Heart left ventricle (tissue), 16 donors: ENCODE measurements at regions not wholly inside any gene's neighbourhood (a gene's known extent, or its start where the extent isn't known, plus 50 kb on each side); places are given as distances from the start of the nearest gene placed in this dataset.

ENCODE experiments used
- ATAC-seq, 4 donors: fragments of 200-7000 bp; cut with Tn5 transposase; one replicate each; pipeline ENCODE4 v1.9.1; 2020 to 2022; ENCODE audit warnings: moderate library complexity in 4 of 4, mild to moderate bottlenecking in 3 of 4, moderate number of reproducible peaks in 1 of 4
- DNase-seq, 5 donors: peaks; one replicate each; pipeline ENCODE4 v3.0.0-alpha.2; 2020
- H3K27ac ChIP-seq, 12 donors: fragments of 200-600 bp; sonication (generic) in 4 of 12; one replicate each; pipeline versions ENCODE4 v1.5.0 to v1.8.0; 2016 to 2022; ENCODE audit warnings: mild to moderate bottlenecking in 2 of 12
- H3K27me3 ChIP-seq, 9 donors: fragments of 200-600 bp; sonication (generic) in 2 of 9; one replicate each; pipeline versions ENCODE4 v1.5.1 to v1.8.0; 2016 to 2022; ENCODE audit warnings: mild to moderate bottlenecking in 3 of 9
- H3K36me3 ChIP-seq, 9 donors: fragments of 200-600 bp; sonication (generic) in 2 of 9; one replicate each; pipeline versions ENCODE4 v1.5.0 to v1.8.0; 2018 to 2022; ENCODE audit warnings: mild to moderate bottlenecking in 2 of 9
- H3K4me1 ChIP-seq, 12 donors: fragments of 200-600 bp; sonication (generic) in 4 of 12; one replicate each; pipeline versions ENCODE4 v1.5.0 to v1.8.0; 2016 to 2022; ENCODE audit warnings: mild to moderate bottlenecking in 3 of 12
- H3K4me3 ChIP-seq, 12 donors: fragments of 200-600 bp; sonication (generic) in 4 of 12; one replicate each; pipeline versions ENCODE4 v1.5.0 to v1.8.0; 2017 to 2022; ENCODE audit warnings: mild to moderate bottlenecking in 9 of 12, moderate library complexity in 4 of 12
- H3K9me3 ChIP-seq, 12 donors: fragments of 200-600 bp; sonication (generic) in 4 of 12; one replicate each; pipeline versions ENCODE4 v1.5.0 to v1.8.0; 2016 to 2022; ENCODE audit warnings: mild to moderate bottlenecking in 1 of 12
- POLR2A ChIP-seq, 2 donors: fragments of 450-650 bp; IDR thresholded peaks; one replicate each; pipeline ENCODE4 v1.6.1; 2017; ENCODE audit warnings: antibody characterized with exemption in 2 of 2, mild to moderate bottlenecking in 2 of 2, moderate library complexity in 2 of 2
- WGBS, 4 donors: extraction: QIAGEN DNeasy Blood & Tissue Kit in 2 of 4; methylation state at CpG; one replicate each; pipeline versions ENCODE4 v1.1.5 to v1.1.7; 2013 to 2018; 5-methylcytosine and 5-hydroxymethylcytosine counted together
- intact Hi-C, 10 donors: fragments of 100-400 bp; cut with DNase I; formaldehyde crosslinking; loops; one replicate each; pipeline versions ENCODE4 v1.11.1 to v1.14.2; 2022
- TF ChIP-seq, protein P1 (sequence below), 12 donors: fragments of 200-600 bp; sonication (generic) in 4 of 12; IDR thresholded peaks; one replicate each; pipeline versions ENCODE4 v1.5.0 to v1.8.0; 2018 to 2022; ENCODE audit warnings: antibody characterized with exemption in 12 of 12, mild to moderate bottlenecking in 5 of 12
- donor health status: ischemic (EF 13 %, LVEDD 7.1; RV severe dilation, severe dysfunction).
- donor health status: healthy with polysubstance abuse.
- donor health status: DM: no; HTN: yes; CAD: no.
- donor health status: DM: no; HTN: no; CAD: no.
- donor health status: ischemic (EF 25% LVEDD 6.9; RV normal size, moderate dysfunction).
- donor health status: ischemic (EF 25% LVEDD 5.7; RV mildly dilated, moderate dysfunction).
- donor health status: healthy.
- donor health status: DM: yes; HTN: yes; CAD: no.
- donor health status: ischemic (EF 35%, LVEDD 5.7; RV mildly dilated, moderate dysfunction).
- donor health status: nonischemic (EF 11% LVEDD 7.7; RV severe dilation, severe dysfunction).
- donor health status: DM: yes; HTN: yes; CAD: no.
- donor health status: PGD.
- donor health status: ischemic (EF 29% LVEDD 5.4; RV normal size, mild dysfunction).
- donor health status: nonischemic (EF 23%, LVEDD 6.1; RV moderate dilation, normal function).

- TF ChIP-seq, protein P1, sequence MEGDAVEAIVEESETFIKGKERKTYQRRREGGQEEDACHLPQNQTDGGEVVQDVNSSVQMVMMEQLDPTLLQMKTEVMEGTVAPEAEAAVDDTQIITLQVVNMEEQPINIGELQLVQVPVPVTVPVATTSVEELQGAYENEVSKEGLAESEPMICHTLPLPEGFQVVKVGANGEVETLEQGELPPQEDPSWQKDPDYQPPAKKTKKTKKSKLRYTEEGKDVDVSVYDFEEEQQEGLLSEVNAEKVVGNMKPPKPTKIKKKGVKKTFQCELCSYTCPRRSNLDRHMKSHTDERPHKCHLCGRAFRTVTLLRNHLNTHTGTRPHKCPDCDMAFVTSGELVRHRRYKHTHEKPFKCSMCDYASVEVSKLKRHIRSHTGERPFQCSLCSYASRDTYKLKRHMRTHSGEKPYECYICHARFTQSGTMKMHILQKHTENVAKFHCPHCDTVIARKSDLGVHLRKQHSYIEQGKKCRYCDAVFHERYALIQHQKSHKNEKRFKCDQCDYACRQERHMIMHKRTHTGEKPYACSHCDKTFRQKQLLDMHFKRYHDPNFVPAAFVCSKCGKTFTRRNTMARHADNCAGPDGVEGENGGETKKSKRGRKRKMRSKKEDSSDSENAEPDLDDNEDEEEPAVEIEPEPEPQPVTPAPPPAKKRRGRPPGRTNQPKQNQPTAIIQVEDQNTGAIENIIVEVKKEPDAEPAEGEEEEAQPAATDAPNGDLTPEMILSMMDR (IDR thresholded peaks at IDR 0.05): no peak
- TF ChIP-seq POLR2A (IDR thresholded peaks at IDR 0.05): no peak
- no peaks in the 10 kb centered on the region for H3K36me3 ChIP-seq
- no peaks in the 10 kb centered on the region for H3K27me3 ChIP-seq
- DNase-seq: no peak
- H3K27ac ChIP-seq: no peak overlapping the region
- H3K4me3 ChIP-seq: no peak overlapping the region
- ATAC-seq: no peak
- no peaks in the 10 kb centered on the region for H3K4me1 ChIP-seq
- intact Hi-C loops: no loop called here
- WGBS, 4 donors: 89 to 93% (median 92%) methylated on average over 1 of the region's 1 CpG
- H3K9me3 ChIP-seq: peaks cover 0 to 4% (median 0%) of the 10 kb centered on the region in 12 donors
Measured at GRCh38 chr2:146038014-146038413, 1518.1 kb upstream of the ZEB2 start.

DNA sequence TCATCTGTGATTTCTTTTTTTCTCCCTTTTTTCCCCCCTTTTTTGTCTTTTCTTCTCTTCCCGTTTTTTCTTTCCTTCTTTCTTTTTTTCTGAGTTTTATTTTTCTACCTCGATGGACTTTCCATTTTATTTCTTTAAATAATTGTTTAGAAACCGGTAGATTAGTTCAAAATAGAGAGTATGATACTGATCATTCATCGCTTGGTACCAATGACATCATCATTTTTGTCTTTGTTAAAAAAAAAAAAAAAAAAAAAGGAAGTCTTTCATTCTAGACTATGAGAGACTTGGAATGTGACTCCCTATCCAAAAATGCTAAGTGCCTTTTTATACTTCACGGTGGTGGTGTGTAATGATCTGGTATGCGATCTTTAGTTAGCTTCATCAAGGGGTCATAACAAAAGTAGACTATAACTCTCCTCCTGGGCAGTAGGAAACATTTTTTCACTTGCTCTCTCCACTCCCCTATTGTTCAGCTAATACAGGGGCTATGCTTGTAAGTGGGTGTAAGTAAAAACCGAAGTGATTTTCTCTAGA, 1517.5 kb upstream of the ZEB2 start:
- Histone ChIP-seq H3K27ac (no peak overlapping the region), H3K4me3 (no peak overlapping the region), H3K9me3 (peaks cover 0 to 4% (median 0%) of the 10 kb centered on the region in 12 donors), H3K4me1 (no peaks in the 10 kb centered on the region), H3K27me3 (no peaks in the 10 kb centered on the region), H3K36me3 (no peaks in the 10 kb centered on the region)
- no peak for DNase-seq
- TF ChIP-seq POLR2A (IDR thresholded peaks at IDR 0.05): no peak
- TF ChIP-seq, protein P1 (IDR thresholded peaks at IDR 0.05): no peak
- 75 to 85% (median 80%) methylated on average over 7 of the region's 7 CpGs for WGBS, 4 donors
- no peak for ATAC-seq
- intact Hi-C loops: no loop called here

- ATAC-seq (no peak), DNase-seq (no peak)
- Histone ChIP-seq H3K4me1 (no peaks in the 10 kb centered on the region), H3K9me3 (peaks cover 0 to 4% (median 0%) of the 10 kb centered on the region in 12 donors), H3K27me3 (no peaks in the 10 kb centered on the region), H3K36me3 (no peaks in the 10 kb centered on the region), H3K27ac (no peak overlapping the region), H3K4me3 (no peak overlapping the region)
- 79 to 92% (median 87%) methylated on average over 3 of the region's 3 CpGs for WGBS, 4 donors
- intact Hi-C loops: no loop called here
- TF ChIP-seq, protein P1 (IDR thresholded peaks at IDR 0.05): no peak
- no peak for TF ChIP-seq POLR2A (IDR thresholded peaks at IDR 0.05)
Measured at GRCh38 chr2:146031158-146031557, 1511.2 kb upstream of the ZEB2 start.

DNA sequence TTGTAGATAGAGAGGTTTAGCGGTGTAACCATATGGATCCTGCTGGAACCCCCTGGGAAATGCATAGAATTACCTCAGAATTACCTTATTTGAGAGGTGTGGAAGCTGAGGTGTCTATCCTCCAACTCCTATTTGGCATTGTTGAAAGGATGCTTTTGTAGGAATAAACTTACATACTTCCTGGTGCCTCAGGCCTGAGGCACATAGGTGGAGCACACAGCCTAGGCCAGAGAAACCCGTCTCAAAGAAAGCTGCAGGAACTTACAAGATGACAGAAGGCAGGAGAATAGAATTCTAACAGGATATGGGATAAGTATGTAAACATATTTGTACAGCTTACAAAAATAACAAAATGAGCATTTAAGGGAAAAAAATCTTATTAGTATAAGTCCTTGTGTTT, 1507.2 kb upstream of the ZEB2 start:
- WGBS, 4 donors: 66 to 71% (median 69%) methylated on average over 2 of the region's 2 CpGs
- H3K27me3 ChIP-seq: no peaks in the 10 kb centered on the region
- TF ChIP-seq, protein P1 (IDR thresholded peaks at IDR 0.05): no peak
- no peak for TF ChIP-seq POLR2A (IDR thresholded peaks at IDR 0.05)
- intact Hi-C loops: no loop called here
- H3K4me1 ChIP-seq: no peaks in the 10 kb centered on the region
- no peaks in the 10 kb centered on the region for H3K36me3 ChIP-seq
- H3K27ac ChIP-seq: no peak overlapping the region
- no peak overlapping the region for H3K4me3 ChIP-seq
- ATAC-seq (no peak), DNase-seq (no peak)
- no peaks in the 10 kb centered on the region for H3K9me3 ChIP-seq
